ENCODE measurements at regions not wholly inside any gene's neighbourhood (a gene's known extent, or its start where the extent isn't known, plus 50 kb on each side); places are given as distances from the start of the nearest gene placed in this dataset.

DNA sequence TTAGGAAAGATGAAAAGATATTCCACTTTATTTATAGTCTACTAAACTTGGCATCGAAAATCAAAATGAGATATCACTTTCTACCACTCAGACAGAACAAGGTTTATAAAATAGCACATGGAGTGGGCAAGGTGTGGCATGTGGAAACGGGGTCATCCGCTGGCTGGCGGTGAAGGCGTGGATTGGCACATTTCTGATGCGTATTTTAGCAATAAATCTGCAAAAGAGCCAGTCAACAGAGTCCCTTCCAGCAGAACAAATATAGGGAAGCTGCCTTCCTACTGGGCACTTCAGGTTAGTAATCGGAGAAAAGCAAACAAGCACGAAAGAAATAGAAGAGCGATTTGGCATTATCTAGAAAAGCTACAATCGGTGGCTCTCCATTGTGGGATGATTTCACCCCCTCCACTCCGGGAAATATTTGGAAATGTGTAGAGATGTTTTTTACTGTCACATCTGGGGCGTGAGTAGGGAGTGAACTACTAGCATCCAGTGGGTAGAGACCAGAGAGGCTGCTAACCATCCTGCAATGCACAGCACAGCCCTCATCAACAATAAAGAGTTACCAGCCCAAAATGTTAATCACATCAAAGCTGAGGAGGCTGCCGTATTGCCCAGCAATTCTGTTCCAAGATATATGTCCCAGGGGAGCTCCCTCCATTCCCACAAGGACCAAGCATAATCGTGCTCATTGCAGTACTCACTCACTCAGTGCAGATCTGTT lies 116.1 kb upstream of the PEG3 start:
- no peaks in the 10 kb centered on the region for H3K36me3 ChIP-seq (ENCODE audit: insufficient read depth)
- H3K4me3 ChIP-seq (IDR thresholded peaks at IDR 0.05; ENCODE audit: insufficient read depth, low read depth, low read length): no peak overlapping the region
- H4K20me1 ChIP-seq (ENCODE audit: insufficient read depth): no peaks in the 10 kb centered on the region
- H3K27ac ChIP-seq: no peak overlapping the region
- H3K79me2 ChIP-seq (ENCODE audit: insufficient read depth, low read depth): no peaks in the 10 kb centered on the region
- no peak overlapping the region for H3K4me2 ChIP-seq
- TF ChIP-seq, protein P1, sequence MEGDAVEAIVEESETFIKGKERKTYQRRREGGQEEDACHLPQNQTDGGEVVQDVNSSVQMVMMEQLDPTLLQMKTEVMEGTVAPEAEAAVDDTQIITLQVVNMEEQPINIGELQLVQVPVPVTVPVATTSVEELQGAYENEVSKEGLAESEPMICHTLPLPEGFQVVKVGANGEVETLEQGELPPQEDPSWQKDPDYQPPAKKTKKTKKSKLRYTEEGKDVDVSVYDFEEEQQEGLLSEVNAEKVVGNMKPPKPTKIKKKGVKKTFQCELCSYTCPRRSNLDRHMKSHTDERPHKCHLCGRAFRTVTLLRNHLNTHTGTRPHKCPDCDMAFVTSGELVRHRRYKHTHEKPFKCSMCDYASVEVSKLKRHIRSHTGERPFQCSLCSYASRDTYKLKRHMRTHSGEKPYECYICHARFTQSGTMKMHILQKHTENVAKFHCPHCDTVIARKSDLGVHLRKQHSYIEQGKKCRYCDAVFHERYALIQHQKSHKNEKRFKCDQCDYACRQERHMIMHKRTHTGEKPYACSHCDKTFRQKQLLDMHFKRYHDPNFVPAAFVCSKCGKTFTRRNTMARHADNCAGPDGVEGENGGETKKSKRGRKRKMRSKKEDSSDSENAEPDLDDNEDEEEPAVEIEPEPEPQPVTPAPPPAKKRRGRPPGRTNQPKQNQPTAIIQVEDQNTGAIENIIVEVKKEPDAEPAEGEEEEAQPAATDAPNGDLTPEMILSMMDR (conservative IDR thresholded peaks at IDR 0.05; ENCODE audit: low read depth, low read length): no peak
- no peak overlapping the region for H2AFZ ChIP-seq (ENCODE audit: low read depth)
- H3K4me1 ChIP-seq (ENCODE audit: low read depth, poor library complexity, severe bottlenecking): no peaks in the 10 kb centered on the region
- no peak overlapping the region for H3K9ac ChIP-seq
- H3K27me3 ChIP-seq (ENCODE audit: insufficient read depth, low read depth): no peaks in the 10 kb centered on the region

- Histone ChIP-seq H3K4me1 (ENCODE audit: low read depth, poor library complexity, severe bottlenecking) (no peaks in the 10 kb centered on the region), H3K79me2 (ENCODE audit: insufficient read depth, low read depth) (no peaks in the 10 kb centered on the region), H3K4me2 (no peak overlapping the region), H4K20me1 (ENCODE audit: insufficient read depth) (no peaks in the 10 kb centered on the region), H3K9ac (no peak overlapping the region), H3K27ac (no peak overlapping the region), H2AFZ (ENCODE audit: low read depth) (no peak overlapping the region), H3K27me3 (ENCODE audit: insufficient read depth, low read depth) (no peaks in the 10 kb centered on the region; the same call in 1 of the 2 replicates), H3K4me3 (IDR thresholded peaks at IDR 0.05; ENCODE audit: insufficient read depth, low read depth, low read length) (no peak overlapping the region), H3K36me3 (ENCODE audit: insufficient read depth) (no peaks in the 10 kb centered on the region)
- TF ChIP-seq, protein P1 (conservative IDR thresholded peaks at IDR 0.05; ENCODE audit: low read depth, low read length): no peak
Observed at GRCh38 chr19:56959205-56959604, 118.7 kb upstream of the PEG3 start.

DNA sequence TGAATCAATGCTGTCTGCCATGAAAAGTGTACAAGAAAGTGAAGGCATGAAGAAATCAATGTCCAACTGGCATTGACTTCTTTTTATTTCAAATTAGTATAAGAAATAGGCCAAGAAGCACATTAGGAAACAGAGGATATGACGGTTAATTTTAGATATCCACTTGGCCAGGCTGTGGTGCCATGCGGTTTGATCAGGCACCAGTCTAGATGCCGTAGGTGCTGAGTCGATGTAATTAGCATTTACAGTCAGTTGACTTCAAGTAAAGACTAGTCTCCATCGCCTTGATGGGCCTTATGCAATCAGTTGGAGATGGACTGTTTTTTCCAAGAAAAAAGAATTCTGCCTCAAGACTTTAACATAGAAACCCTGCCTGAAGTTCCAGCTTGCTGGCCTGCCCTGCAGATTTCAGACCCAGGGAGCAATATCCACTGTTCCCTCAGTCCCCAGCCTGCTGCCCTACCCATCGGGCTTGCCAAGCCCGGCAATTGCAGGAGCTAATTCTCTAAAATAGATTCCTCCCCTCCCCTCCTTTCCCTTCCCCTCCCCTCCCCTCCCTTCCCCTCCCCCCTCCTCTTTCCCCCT lies 120.5 kb upstream of the PEG3 start:
- Histone ChIP-seq H2AFZ (ENCODE audit: low read depth) (no peak overlapping the region), H4K20me1 (ENCODE audit: insufficient read depth) (no peaks in the 10 kb centered on the region), H3K79me2 (ENCODE audit: insufficient read depth, low read depth) (no peaks in the 10 kb centered on the region), H3K27ac (no peak overlapping the region), H3K36me3 (ENCODE audit: insufficient read depth) (no peaks in the 10 kb centered on the region), H3K4me1 (ENCODE audit: low read depth, poor library complexity, severe bottlenecking) (no peaks in the 10 kb centered on the region), H3K4me2 (no peak overlapping the region), H3K4me3 (IDR thresholded peaks at IDR 0.05; ENCODE audit: insufficient read depth, low read depth, low read length) (no peak overlapping the region), H3K9ac (no peak overlapping the region), H3K27me3 (ENCODE audit: insufficient read depth, low read depth) (no peaks in the 10 kb centered on the region; the same call in 1 of the 2 replicates)
- TF ChIP-seq, protein P1 (conservative IDR thresholded peaks at IDR 0.05; ENCODE audit: low read depth, low read length): no peak

GRCh38 chr19:56964410-56964920 lies 123.9 kb upstream of the PEG3 start:
- H3K4me2 ChIP-seq: no peak overlapping the region
- H3K4me1 ChIP-seq (ENCODE audit: low read depth, poor library complexity, severe bottlenecking): no peaks in the 10 kb centered on the region
- no peaks in the 10 kb centered on the region for H3K79me2 ChIP-seq (ENCODE audit: insufficient read depth, low read depth)
- H3K4me3 ChIP-seq (IDR thresholded peaks at IDR 0.05; ENCODE audit: insufficient read depth, low read depth, low read length): no peak overlapping the region
- TF ChIP-seq, protein P1 (conservative IDR thresholded peaks at IDR 0.05; ENCODE audit: low read depth, low read length): no peak
- no peak overlapping the region for H3K27ac ChIP-seq
- H3K27me3 ChIP-seq (ENCODE audit: insufficient read depth, low read depth): no peaks in the 10 kb centered on the region; the same call in 1 of the 2 replicates
- H3K36me3 ChIP-seq (ENCODE audit: insufficient read depth): no peaks in the 10 kb centered on the region
- H4K20me1 ChIP-seq (ENCODE audit: insufficient read depth): no peaks in the 10 kb centered on the region
- H2AFZ ChIP-seq (ENCODE audit: low read depth): no peak overlapping the region
- H3K9ac ChIP-seq: no peak overlapping the region

Data from KMS-11 (cell line).